ENCODE measurements at regions not wholly inside any gene's neighbourhood (a gene's known extent, or its start where the extent isn't known, plus 50 kb on each side); places are given as distances from the start of the nearest gene placed in this dataset.
A peak's percentile ranks its signal among the peaks of the same experiment; 100 is the strongest.
"Not testable (repeated sequence)": the region's sequence is repeated elsewhere in the genome, so short reads cannot be mapped to it uniquely, and the experiment has no call there.

DNA sequence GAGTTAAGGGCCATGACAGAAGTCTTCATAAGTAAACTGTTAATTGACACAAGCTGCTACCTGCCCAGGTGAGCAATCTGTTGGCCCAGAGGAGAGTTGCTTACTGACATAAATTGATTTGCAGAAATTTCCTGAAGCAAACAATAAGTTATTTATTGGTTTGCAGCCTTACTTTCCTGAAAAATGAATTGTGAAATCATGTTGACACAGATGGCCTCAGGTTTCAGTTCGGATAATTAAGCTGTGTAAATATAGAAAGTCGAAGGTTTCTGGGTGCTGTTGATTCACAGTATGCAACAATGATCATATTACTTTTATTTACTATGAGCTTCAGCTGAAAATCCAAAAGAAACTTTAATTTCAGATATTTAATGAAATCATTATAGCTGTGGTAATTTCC, 164.5 kb upstream of the BDP1 start:
- H3K27me3 ChIP-seq (ENCODE audit: control insufficient read depth in 1 of 2, insufficient read depth in 2 of 2, low read length in 2 of 2); H3K79me2 ChIP-seq (ENCODE audit: insufficient read depth, low read length); H3K27ac ChIP-seq (ENCODE audit: extremely low read length, insufficient read depth, low read length); FAIRE-seq; H3K4me3 ChIP-seq (replicated peaks in 1 of 3; ENCODE audit: insufficient read depth in 1 of 3, low read depth in 2 of 3, low read length in 3 of 3); BruUV-seq (replicated peaks); DNase-seq (ENCODE audit: low spot score); intact Hi-C loops (cut with micrococcal nuclease; ENCODE audit: unreplicated experiment); H4K20me1 ChIP-seq (ENCODE audit: insufficient read depth, low read length); ATAC-seq; H3K4me1 ChIP-seq (ENCODE audit: insufficient read depth, low read length); H3K9ac ChIP-seq (ENCODE audit: insufficient read depth, low read depth, low read length); in situ Hi-C loops (cut with HindIII; ENCODE audit: extremely low pct_ligation_motif_present, low pct_unique_long_range_greater_than_20kb); H2AFZ ChIP-seq (ENCODE audit: low read length); H3K36me3 ChIP-seq (replicated peaks in 1 of 2; ENCODE audit: control insufficient read depth in 1 of 2, insufficient read depth in 2 of 2, low read length in 2 of 2); CTCF ChIA-PET (ENCODE audit: low intra/inter-chr PET ratio, low total read pairs); POLR2A ChIA-PET; H3K4me2 ChIP-seq (ENCODE audit: low read depth, low read length); H3K9me3 ChIP-seq (ENCODE audit: low read length); TF ChIP-seq SOX13 (IDR thresholded peaks at IDR 0.05): not testable (repeated sequence)
- peak; percentile 41; the same call in 1 of the 2 replicates for TF ChIP-seq GATAD2A (CRISPR knock-in tag; IDR thresholded peaks at IDR 0.05)
- TF ChIP-seq, protein P1, sequence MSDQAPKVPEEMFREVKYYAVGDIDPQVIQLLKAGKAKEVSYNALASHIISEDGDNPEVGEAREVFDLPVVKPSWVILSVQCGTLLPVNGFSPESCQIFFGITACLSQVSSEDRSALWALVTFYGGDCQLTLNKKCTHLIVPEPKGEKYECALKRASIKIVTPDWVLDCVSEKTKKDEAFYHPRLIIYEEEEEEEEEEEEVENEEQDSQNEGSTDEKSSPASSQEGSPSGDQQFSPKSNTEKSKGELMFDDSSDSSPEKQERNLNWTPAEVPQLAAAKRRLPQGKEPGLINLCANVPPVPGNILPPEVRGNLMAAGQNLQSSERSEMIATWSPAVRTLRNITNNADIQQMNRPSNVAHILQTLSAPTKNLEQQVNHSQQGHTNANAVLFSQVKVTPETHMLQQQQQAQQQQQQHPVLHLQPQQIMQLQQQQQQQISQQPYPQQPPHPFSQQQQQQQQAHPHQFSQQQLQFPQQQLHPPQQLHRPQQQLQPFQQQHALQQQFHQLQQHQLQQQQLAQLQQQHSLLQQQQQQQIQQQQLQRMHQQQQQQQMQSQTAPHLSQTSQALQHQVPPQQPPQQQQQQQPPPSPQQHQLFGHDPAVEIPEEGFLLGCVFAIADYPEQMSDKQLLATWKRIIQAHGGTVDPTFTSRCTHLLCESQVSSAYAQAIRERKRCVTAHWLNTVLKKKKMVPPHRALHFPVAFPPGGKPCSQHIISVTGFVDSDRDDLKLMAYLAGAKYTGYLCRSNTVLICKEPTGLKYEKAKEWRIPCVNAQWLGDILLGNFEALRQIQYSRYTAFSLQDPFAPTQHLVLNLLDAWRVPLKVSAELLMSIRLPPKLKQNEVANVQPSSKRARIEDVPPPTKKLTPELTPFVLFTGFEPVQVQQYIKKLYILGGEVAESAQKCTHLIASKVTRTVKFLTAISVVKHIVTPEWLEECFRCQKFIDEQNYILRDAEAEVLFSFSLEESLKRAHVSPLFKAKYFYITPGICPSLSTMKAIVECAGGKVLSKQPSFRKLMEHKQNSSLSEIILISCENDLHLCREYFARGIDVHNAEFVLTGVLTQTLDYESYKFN (CRISPR knock-in tag; conservative IDR thresholded peaks at IDR 0.05), result 0 out of 2 replicates have a peak, but pooled peaks have one; percentile 17
- peak; percentile 55; the same call in 1 of the 2 replicates for TF ChIP-seq MIXL1 (CRISPR knock-in tag; IDR thresholded peaks at IDR 0.05)
- peak; percentile 32; the same call in 1 of the 2 replicates for TF ChIP-seq SOX5 (CRISPR knock-in tag; IDR thresholded peaks at IDR 0.05; ENCODE audit: borderline replicate concordance)
- TF ChIP-seq, protein P2, sequence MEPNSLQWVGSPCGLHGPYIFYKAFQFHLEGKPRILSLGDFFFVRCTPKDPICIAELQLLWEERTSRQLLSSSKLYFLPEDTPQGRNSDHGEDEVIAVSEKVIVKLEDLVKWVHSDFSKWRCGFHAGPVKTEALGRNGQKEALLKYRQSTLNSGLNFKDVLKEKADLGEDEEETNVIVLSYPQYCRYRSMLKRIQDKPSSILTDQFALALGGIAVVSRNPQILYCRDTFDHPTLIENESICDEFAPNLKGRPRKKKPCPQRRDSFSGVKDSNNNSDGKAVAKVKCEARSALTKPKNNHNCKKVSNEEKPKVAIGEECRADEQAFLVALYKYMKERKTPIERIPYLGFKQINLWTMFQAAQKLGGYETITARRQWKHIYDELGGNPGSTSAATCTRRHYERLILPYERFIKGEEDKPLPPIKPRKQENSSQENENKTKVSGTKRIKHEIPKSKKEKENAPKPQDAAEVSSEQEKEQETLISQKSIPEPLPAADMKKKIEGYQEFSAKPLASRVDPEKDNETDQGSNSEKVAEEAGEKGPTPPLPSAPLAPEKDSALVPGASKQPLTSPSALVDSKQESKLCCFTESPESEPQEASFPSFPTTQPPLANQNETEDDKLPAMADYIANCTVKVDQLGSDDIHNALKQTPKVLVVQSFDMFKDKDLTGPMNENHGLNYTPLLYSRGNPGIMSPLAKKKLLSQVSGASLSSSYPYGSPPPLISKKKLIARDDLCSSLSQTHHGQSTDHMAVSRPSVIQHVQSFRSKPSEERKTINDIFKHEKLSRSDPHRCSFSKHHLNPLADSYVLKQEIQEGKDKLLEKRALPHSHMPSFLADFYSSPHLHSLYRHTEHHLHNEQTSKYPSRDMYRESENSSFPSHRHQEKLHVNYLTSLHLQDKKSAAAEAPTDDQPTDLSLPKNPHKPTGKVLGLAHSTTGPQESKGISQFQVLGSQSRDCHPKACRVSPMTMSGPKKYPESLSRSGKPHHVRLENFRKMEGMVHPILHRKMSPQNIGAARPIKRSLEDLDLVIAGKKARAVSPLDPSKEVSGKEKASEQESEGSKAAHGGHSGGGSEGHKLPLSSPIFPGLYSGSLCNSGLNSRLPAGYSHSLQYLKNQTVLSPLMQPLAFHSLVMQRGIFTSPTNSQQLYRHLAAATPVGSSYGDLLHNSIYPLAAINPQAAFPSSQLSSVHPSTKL (CRISPR knock-in tag; IDR thresholded peaks at IDR 0.05), result peak; percentile 43
- peak; percentile 96 for TF ChIP-seq SIX4 (CRISPR knock-in tag; IDR thresholded peaks at IDR 0.05)
- peak; percentile 84 for TF ChIP-seq FOXA1 (IDR thresholded peaks at IDR 0.05)
- peak; percentile 79 for TF ChIP-seq FOXA1 (CRISPR knock-in tag; IDR thresholded peaks at IDR 0.05)
- peak; percentile 52 for TF ChIP-seq BCL6 (CRISPR knock-in tag; IDR thresholded peaks at IDR 0.05)
- peak; percentile 90 for TF ChIP-seq SIX1 (CRISPR knock-in tag; IDR thresholded peaks at IDR 0.05; ENCODE audit: borderline replicate concordance)
- TF ChIP-seq SOX13 (CRISPR knock-in tag; conservative IDR thresholded peaks at IDR 0.05 in 1 of 2, IDR thresholded peaks at IDR 0.05 in 1 of 2), result peak in 1 of 2 experiments; percentile 33; a peak in 2 of 4 replicates
- TF ChIP-seq FOXA3 (CRISPR knock-in tag; IDR thresholded peaks at IDR 0.05), result peak; percentile 78
- TF ChIP-seq FOXP1 (IDR thresholded peaks at IDR 0.05), result 0 out of 2 replicates have a peak, but pooled peaks have one; percentile 8
- TF ChIP-seq FOXP1 (CRISPR knock-in tag; IDR thresholded peaks at IDR 0.05), result peak; percentile 42
- TF ChIP-seq CEBPG (CRISPR knock-in tag; IDR thresholded peaks at IDR 0.05), result peak; percentile 63
- 3% methylated on average over 2 of the region's 2 CpGs for WGBS (ENCODE audit: low lambda C conversion rate)

All from HepG2 (cell line).